ENCODE measurements at regions not wholly inside any gene's neighbourhood (a gene's known extent, or its start where the extent isn't known, plus 50 kb on each side); places are given as distances from the start of the nearest gene placed in this dataset.
"Not testable (repeated sequence)": the region's sequence is repeated elsewhere in the genome, so short reads cannot be mapped to it uniquely, and the experiment has no call there.

DNA sequence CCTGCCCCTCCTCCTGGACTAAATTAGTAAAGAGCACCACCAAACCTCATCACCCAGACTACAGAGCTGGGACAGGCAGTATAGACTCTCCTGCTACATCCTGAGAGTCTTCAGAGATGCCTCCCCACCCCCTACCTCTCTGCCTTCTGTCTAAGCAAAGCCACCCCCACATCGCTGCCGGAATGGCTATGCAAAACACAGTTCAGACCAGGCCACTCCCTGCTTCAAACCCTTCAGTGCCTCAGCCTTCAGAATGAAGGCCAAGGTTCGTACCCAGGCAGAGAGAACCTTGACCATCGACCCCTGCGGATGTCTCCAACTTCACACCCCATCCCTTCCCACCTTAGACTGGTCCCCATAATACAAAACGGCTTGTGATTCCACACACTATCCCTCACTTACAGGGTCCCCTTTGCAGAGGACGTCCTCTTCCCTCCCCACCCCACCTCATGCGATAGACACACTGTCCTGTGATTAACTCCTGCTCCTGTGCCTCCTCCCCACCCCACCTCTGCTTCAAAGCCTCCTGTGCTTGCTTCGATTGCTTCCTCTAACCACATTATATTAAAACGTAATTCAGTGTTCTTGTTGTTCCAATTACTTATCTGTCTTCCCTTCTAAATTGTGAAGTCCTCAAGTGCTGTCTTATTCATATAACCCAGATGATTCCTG lies 175.3 kb downstream of the UACA start:
- FAIRE-seq (no peak), DNase-seq (no peak), ATAC-seq (no peak)
- Histone ChIP-seq H3K9me3 (no peaks in the 10 kb centered on the region), H3K4me3 (no peak overlapping the region), H3K4me1 (no peaks in the 10 kb centered on the region), H3K36me3 (no peaks in the 10 kb centered on the region), H3K27ac (no peak overlapping the region), H3K27me3 (no peaks in the 10 kb centered on the region)
- TF ChIP-seq, protein P1, sequence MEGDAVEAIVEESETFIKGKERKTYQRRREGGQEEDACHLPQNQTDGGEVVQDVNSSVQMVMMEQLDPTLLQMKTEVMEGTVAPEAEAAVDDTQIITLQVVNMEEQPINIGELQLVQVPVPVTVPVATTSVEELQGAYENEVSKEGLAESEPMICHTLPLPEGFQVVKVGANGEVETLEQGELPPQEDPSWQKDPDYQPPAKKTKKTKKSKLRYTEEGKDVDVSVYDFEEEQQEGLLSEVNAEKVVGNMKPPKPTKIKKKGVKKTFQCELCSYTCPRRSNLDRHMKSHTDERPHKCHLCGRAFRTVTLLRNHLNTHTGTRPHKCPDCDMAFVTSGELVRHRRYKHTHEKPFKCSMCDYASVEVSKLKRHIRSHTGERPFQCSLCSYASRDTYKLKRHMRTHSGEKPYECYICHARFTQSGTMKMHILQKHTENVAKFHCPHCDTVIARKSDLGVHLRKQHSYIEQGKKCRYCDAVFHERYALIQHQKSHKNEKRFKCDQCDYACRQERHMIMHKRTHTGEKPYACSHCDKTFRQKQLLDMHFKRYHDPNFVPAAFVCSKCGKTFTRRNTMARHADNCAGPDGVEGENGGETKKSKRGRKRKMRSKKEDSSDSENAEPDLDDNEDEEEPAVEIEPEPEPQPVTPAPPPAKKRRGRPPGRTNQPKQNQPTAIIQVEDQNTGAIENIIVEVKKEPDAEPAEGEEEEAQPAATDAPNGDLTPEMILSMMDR (IDR thresholded peaks at IDR 0.05), result no peak
- intact Hi-C loops (cut with DNase I), result no loop called here
- WGBS, 2 donors, result 73 to 87% methylated on average over 10 of the region's 10 CpGs

DNA sequence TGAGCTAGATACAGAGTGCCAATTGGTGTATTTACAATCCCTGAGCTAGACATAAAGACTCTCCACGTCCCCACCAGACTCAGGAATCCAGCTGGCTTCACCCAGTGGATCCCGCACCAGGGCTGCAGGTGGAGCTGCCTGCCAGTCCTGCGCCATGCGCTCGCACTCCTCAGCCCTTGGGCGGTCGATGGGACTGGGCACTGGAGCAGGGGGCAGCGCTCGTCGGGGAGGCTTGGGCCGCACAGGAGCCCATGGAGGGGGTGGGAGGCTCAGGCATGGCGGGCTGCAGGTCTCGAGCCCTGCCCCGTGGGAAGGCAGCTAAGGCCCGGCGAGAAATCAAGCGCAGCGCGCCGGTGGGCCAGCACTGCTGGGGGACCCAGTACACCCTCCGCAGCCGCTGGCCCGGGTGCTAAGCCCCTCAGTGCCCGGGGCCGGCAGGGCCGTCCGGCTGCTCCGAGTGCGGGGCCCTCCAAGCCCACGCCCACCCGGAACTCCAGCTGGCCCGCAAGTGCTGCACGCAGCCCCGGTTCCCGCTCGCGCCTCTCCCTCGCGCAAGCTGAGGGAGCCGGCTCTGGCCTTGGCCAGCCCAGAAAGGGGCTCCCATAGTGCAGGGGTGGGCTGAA lies 176.2 kb downstream of the UACA start:
- H3K27ac ChIP-seq; H3K4me1 ChIP-seq; FAIRE-seq; H3K27me3 ChIP-seq; H3K9me3 ChIP-seq; H3K4me3 ChIP-seq; DNase-seq; intact Hi-C loops (cut with DNase I); H3K36me3 ChIP-seq; ATAC-seq: not testable (repeated sequence)
- 94 to 96% methylated on average over 37 to 40 of the region's 40 CpGs for WGBS, 2 donors

DNA sequence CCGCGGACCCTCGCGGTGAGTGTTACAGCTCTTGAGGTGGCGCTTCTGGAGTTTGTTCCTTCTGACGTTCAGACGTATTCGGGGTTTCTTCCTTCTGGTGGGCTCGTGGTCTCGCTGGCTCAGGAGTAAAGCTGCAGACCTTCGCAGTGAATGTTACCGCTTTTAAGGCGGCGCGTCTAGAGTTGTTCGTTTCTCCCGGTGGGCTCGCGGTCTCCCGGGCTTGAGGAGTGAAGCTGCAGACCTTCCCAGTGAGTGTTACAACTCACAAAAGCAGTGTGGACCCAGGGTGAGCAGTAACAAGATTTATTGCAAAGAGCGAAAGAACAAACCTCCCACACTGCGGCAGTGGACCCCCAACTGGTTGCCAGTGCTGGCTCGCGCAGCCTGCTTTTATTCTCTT lies 177.1 kb downstream of the UACA start:
- Histone ChIP-seq H3K27ac (no peak overlapping the region), H3K27me3 (no peaks in the 10 kb centered on the region), H3K9me3 (no peaks in the 10 kb centered on the region), H3K4me1 (no peaks in the 10 kb centered on the region), H3K36me3 (no peaks in the 10 kb centered on the region), H3K4me3 (no peak overlapping the region)
- no peak for FAIRE-seq
- ATAC-seq, result no peak
- WGBS, 2 donors, result 85 to 91% methylated on average over 24 of the region's 24 CpGs
- intact Hi-C loops (cut with DNase I), result no loop called here
- TF ChIP-seq, protein P1 (IDR thresholded peaks at IDR 0.05), result no peak
- DNase-seq, result no peak

DNA sequence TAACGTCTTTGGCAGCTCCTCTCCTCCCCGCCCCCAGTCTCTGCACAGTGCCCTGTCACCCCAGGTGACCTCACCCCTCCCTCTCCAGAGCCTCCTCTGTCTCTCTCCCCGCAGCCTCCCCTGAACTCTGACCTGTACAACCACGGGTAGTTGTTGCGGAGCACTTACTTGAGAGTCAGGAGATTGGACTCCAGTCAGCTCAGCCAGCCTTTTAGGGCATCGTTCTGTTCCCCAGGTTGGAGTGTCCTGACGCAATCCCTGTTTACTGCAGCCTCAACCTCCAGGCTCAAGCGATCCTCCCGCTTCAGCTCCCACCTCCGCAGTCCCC lies 177.7 kb downstream of the UACA start:
- Histone ChIP-seq H3K4me1 (no peaks in the 10 kb centered on the region), H3K4me3 (no peak overlapping the region), H3K27me3 (no peaks in the 10 kb centered on the region), H3K9me3 (no peaks in the 10 kb centered on the region), H3K27ac (no peak overlapping the region), H3K36me3 (no peaks in the 10 kb centered on the region)
- ATAC-seq (no peak), FAIRE-seq (no peak), DNase-seq (no peak)
- intact Hi-C loops (cut with DNase I), result no loop called here
- TF ChIP-seq, protein P1 (IDR thresholded peaks at IDR 0.05), result no peak
- WGBS, 2 donors, result 40 to 49% methylated on average over 10 of the region's 10 CpGs

DNA sequence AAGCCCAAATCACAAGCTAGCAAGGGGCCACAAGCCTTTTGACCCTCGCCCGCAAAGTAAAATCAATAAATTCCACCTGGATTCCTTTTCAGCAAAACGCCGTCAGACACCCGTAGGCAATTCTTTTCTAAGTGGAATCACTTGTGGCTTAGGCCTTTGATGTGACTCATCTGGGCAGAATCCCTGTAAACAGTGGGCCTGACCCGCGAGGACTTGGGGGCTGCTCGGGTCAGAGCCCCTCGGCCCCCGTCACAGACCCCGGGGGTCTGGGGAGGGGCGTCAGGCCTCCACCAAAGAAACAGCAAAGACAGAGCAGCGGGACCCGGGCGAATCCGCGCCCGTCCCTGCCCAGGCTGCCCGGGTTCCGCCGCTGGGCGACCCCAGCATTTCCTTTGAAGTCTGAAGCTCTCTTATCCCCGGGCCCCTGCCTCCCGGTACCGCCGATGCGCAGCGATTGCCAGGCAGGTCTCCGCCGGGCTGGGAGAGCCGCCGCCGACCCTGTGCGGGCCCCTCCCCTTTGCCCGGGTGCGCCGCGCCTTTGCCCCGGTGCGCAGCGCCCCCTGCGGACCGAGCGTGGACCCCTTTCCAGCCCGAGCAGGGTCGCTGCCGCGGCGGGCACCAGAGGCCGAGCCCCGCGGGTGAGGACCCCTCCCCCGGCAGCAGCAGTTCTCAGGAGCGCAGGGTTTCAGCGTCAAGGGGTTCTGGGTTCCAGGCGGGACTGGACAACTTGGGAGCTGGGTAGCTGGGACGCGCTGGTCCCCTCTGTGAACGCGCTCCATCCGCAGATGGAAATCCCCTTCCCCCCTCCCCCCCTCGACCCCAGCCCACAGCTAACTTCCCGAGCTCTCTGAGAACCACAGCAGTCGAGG lies 178.3 kb downstream of the UACA start:
- Histone ChIP-seq H3K4me3 (peak overlapping the region in 2 of 4 donors; percentile 14 to 18), H3K4me1 (no peaks in the 10 kb centered on the region), H3K27ac (no peak overlapping the region), H3K9me3 (no peaks in the 10 kb centered on the region), H3K36me3 (no peaks in the 10 kb centered on the region), H3K27me3 (no peaks in the 10 kb centered on the region)
- ATAC-seq (peak; percentile 35 to 81 (median 56)), DNase-seq (peak in 1 of 6 donors; percentile 67), FAIRE-seq (no peak)
- intact Hi-C loops (cut with DNase I), result no loop called here
- WGBS, 2 donors, result 8 to 9% methylated on average over 57 to 64 of the region's 64 CpGs
- TF ChIP-seq, protein P1 (IDR thresholded peaks at IDR 0.05), result no peak
